HCT116 (cell line): ENCODE measurements at regions not wholly inside any gene's neighbourhood (a gene's known extent, or its start where the extent isn't known, plus 50 kb on each side); places are given as distances from the start of the nearest gene placed in this dataset.

Source experiments
- ATAC-seq: fragments of 200-7000 bp; cut with Tn5 transposase; 2 replicates; pipeline ENCODE4 v1.9.1; 2020; ENCODE audit warnings: mild to moderate bottlenecking, moderate library complexity
- BruUV-seq: library from RNA; stranded (reverse); fragments of 400-500 nt; replicated peaks from 2 replicates; lab custom pipeline; 2021; lab: Mats Ljungman, UMichigan
- CTCF ChIA-PET: fragments of 300-600 bp; sonication (Branson Sonifier 250); formaldehyde crosslinking; loops from one replicate; lab custom pipeline; 2021; ENCODE audit warnings: antibody characterized with exemption; lab: Charles Lee
- POLR2A ChIA-PET: fragments of 300-600, 350-600 bp; sonication (Branson Sonifier 250); formaldehyde crosslinking; loops from one replicate; lab custom pipeline; 2021; ENCODE audit warnings: antibody characterized with exemption; lab: Charles Lee
- RAD21 ChIA-PET, 2 experiments: fragments of 300-600 bp; sonication (Branson Sonifier 250); formaldehyde crosslinking; loops; one replicate each; lab custom pipeline; 2023; ENCODE audit warnings: low total read pairs in 2 of 2; ENCODE audit not compliant: uncharacterized antibody in 2 of 2, unreplicated experiment in 2 of 2, low non-redundant PET in 1 of 2; lab: Charles Lee
- DNase-seq: peaks from one replicate; pipeline ENCODE4 v3.0.0-alpha.2; 2010; ENCODE audit warnings: low read depth, low spot score
- H2AFZ ChIP-seq: fragments of 200-600 bp; shearing (Covaris generic), sonication (generic); 2 replicates; pipeline ENCODE4 v1.6.1; 2017; ENCODE audit warnings: low read depth, mixed run types, mixed read lengths, antibody characterized with exemption, low read length; ENCODE audit not compliant: poor library complexity, severe bottlenecking
- H3K27ac ChIP-seq: 2 replicates; pipeline ENCODE4 v1.5.1; 2012; ENCODE audit warnings: low read depth, low read length
- H3K27me3 ChIP-seq: fragments of 200-600 bp; sonication (generic); 2 replicates; pipeline ENCODE4 v1.6.1; 2016; ENCODE audit warnings: mixed run types, low read length, mixed read lengths; ENCODE audit not compliant: insufficient read depth
- H3K36me3 ChIP-seq, 2 experiments: fragments of 200-500 bp in 1 of 2; fragments of 200-600 bp in 1 of 2; sonication (Bioruptor generic) in 1 of 2; sonication (generic) in 1 of 2; 2 replicates each; pipeline versions ENCODE4 v1.5.1 to v1.6.1; 2014 to 2016; ENCODE audit warnings: low read length in 2 of 2, inconsistent platforms in 1 of 2, mixed read lengths in 1 of 2, mixed run types in 1 of 2; ENCODE audit not compliant: insufficient read depth in 2 of 2, control insufficient read depth in 1 of 2
- H3K4me1 ChIP-seq, 2 experiments: fragments of 200-600 bp in 1 of 2; sonication (generic) in 1 of 2; 2 replicates each; pipeline versions ENCODE4 v1.5.1 to v1.6.1; 2012 to 2017; ENCODE audit warnings: low read length in 2 of 2, inconsistent platforms in 1 of 2, mild to moderate bottlenecking in 1 of 2, mixed read lengths in 1 of 2, mixed run types in 1 of 2, moderate library complexity in 1 of 2; ENCODE audit not compliant: insufficient read depth in 2 of 2, control insufficient read depth in 1 of 2
- H3K4me2 ChIP-seq: fragments of 200-600 bp; sonication (generic); 2 replicates; pipeline ENCODE4 v1.6.1; 2017; ENCODE audit warnings: mixed run types, low read length, mixed read lengths
- H3K4me3 ChIP-seq, 2 experiments: fragments of 200-600 bp in 1 of 2; sonication (generic) in 1 of 2; replicated peaks in 1 of 2; 2 replicates each; pipeline ENCODE4 v1.5.1; 2011 to 2016; ENCODE audit warnings: low read length in 2 of 2, control low read depth in 1 of 2, low read depth in 1 of 2, mild to moderate bottlenecking in 1 of 2, mixed read lengths in 1 of 2, mixed run types in 1 of 2
- H3K79me2 ChIP-seq: fragments of 200-600 bp; sonication (generic); 2 replicates; pipeline ENCODE4 v1.6.1; 2017; ENCODE audit warnings: mild to moderate bottlenecking, mixed run types, low read length, moderate library complexity, mixed read lengths; ENCODE audit not compliant: insufficient read depth
- H3K9ac ChIP-seq: fragments of 200-600 bp; sonication (generic); 2 replicates; pipeline ENCODE4 v1.6.1; 2016; ENCODE audit warnings: low read length, mixed read lengths
- H3K9me2 ChIP-seq: fragments of 200-600 bp; sonication (generic), shearing (Covaris generic); 2 replicates; pipeline ENCODE4 v1.6.1; 2017; ENCODE audit warnings: mixed run types, mild to moderate bottlenecking, moderate library complexity; ENCODE audit not compliant: insufficient read depth
- H3K9me3 ChIP-seq, 2 experiments: fragments of 200-500 bp in 1 of 2; fragments of 200-600 bp in 1 of 2; sonication (Bioruptor generic) in 1 of 2; sonication (generic) in 1 of 2; 2 replicates each; pipeline ENCODE4 v1.6.1; 2014 to 2017; ENCODE audit warnings: low read length in 2 of 2, mixed read lengths in 2 of 2, inconsistent platforms in 1 of 2, low read depth in 1 of 2, mild to moderate bottlenecking in 1 of 2, mixed run types in 1 of 2, moderate library complexity in 1 of 2; ENCODE audit not compliant: control insufficient read depth in 1 of 2, insufficient read depth in 1 of 2
- H4K20me1 ChIP-seq: fragments of 200-600 bp; sonication (generic), shearing (Covaris generic); 2 replicates; pipeline ENCODE4 v1.6.1; 2017; ENCODE audit warnings: mixed run types, mild to moderate bottlenecking, moderate library complexity; ENCODE audit not compliant: insufficient read depth
- ATF3 ChIP-seq: IDR thresholded peaks from 2 replicates; pipeline ENCODE4 v1.6.1; 2012
- CBX3 ChIP-seq: IDR thresholded peaks from 2 replicates; pipeline ENCODE4 v1.6.1; 2012; ENCODE audit warnings: low read depth
- CEBPB ChIP-seq: IDR thresholded peaks from 2 replicates; pipeline ENCODE4 v1.6.1; 2012; ENCODE audit warnings: low read depth
- CTCF ChIP-seq, 3 experiments: fragments of 200-600 bp in 1 of 3; sonication (generic) in 1 of 3; IDR thresholded peaks in 2 of 3; conservative IDR thresholded peaks in 1 of 3; 2 replicates each; pipeline ENCODE4 v1.5.1; 2012 to 2017; ENCODE audit warnings: low read depth in 2 of 3, low read length in 2 of 3, antibody characterized with exemption in 1 of 3, borderline replicate concordance in 1 of 3, control low read depth in 1 of 3, mild to moderate bottlenecking in 1 of 3, mixed read lengths in 1 of 3, mixed run types in 1 of 3, moderate library complexity in 1 of 3; ENCODE audit not compliant: insufficient read depth in 1 of 3
- ELF1 ChIP-seq: IDR thresholded peaks from 2 replicates; pipeline ENCODE4 v1.6.1; 2012; ENCODE audit warnings: low read depth, borderline replicate concordance
- EZH2phosphoT487 ChIP-seq: fragments of 200-600 bp; IDR thresholded peaks from 2 replicates; pipeline ENCODE4 v1.6.1; 2018; ENCODE audit warnings: antibody characterized with exemption, borderline replicate concordance
- FOSL1 ChIP-seq: IDR thresholded peaks from 2 replicates; pipeline ENCODE4 v1.6.1; 2012; ENCODE audit warnings: low read depth
- JUND ChIP-seq: IDR thresholded peaks from 2 replicates; pipeline ENCODE4 v1.6.1; 2012
- MAX ChIP-seq: IDR thresholded peaks from 2 replicates; pipeline ENCODE4 v1.6.1; 2012
- POLR2A ChIP-seq: IDR thresholded peaks from 2 replicates; pipeline ENCODE4 v1.7.0; 2011; ENCODE audit warnings: borderline replicate concordance; ENCODE audit not compliant: insufficient read depth, insufficient read length; ENCODE audit errors: extremely low read depth
- POLR2AphosphoS5 ChIP-seq: IDR thresholded peaks from 2 replicates; pipeline ENCODE4 v1.6.1; 2011; ENCODE audit warnings: mild to moderate bottlenecking, low read depth, low read length, moderate library complexity
- RAD21 ChIP-seq: IDR thresholded peaks from 2 replicates; pipeline ENCODE4 v1.6.1; 2012; ENCODE audit warnings: low read depth, mild to moderate bottlenecking
- REST ChIP-seq: IDR thresholded peaks from 2 replicates; pipeline ENCODE4 v1.6.1; 2012; ENCODE audit warnings: low read depth
- SIN3A ChIP-seq: IDR thresholded peaks from 2 replicates; pipeline ENCODE4 v1.6.1; 2012; ENCODE audit warnings: low read depth
- SRF ChIP-seq: IDR thresholded peaks from 2 replicates; pipeline ENCODE4 v1.6.1; 2012; ENCODE audit warnings: low read depth
- TCF7L2 ChIP-seq: IDR thresholded peaks from 2 replicates; pipeline ENCODE4 v1.7.0; 2011; ENCODE audit warnings: borderline replicate concordance, inconsistent platforms; ENCODE audit not compliant: insufficient read depth, insufficient read length; ENCODE audit errors: extremely low read depth
- YY1 ChIP-seq: IDR thresholded peaks from 2 replicates; pipeline ENCODE4 v1.6.1; 2011; ENCODE audit warnings: low read length, low read depth, moderate library complexity, mild to moderate bottlenecking; ENCODE audit not compliant: insufficient replicate concordance; ENCODE audit errors: extremely low read depth
- ZBTB33 ChIP-seq: IDR thresholded peaks from 2 replicates; pipeline ENCODE4 v1.6.1; 2011; ENCODE audit warnings: mild to moderate bottlenecking, low read length, moderate library complexity; ENCODE audit not compliant: insufficient replicate concordance; ENCODE audit errors: extremely low read depth
- ZFX ChIP-seq: fragments of 450-650 bp; IDR thresholded peaks from 2 replicates; pipeline ENCODE4 v1.6.1; 2017
- ZNF274 ChIP-seq: fragments of 200-500 bp; sonication (Bioruptor generic); IDR thresholded peaks from 2 replicates; pipeline ENCODE4 v1.6.1; 2014; ENCODE audit warnings: mild to moderate bottlenecking, low read depth, low read length, inconsistent platforms
- intact Hi-C: fragments of 100-400 bp; cut with micrococcal nuclease; formaldehyde crosslinking; loops from 2 replicates; pipeline ENCODE4 v1.10.0; 2022

GRCh38 chr1:244967159-244967558 is 102.8 kb upstream of the HNRNPU start:
- DNase-seq (no peak), ATAC-seq (no peak)
- no peaks in the 10 kb centered on the region for H3K27me3 ChIP-seq
- H3K36me3 ChIP-seq, result no peaks in the 10 kb centered on the region
- H3K4me1 ChIP-seq, result peaks cover 14 to 41% of the 10 kb centered on the region in 2 experiments; a peak in 3 of 4 replicates
- no peak overlapping the region for H3K27ac ChIP-seq
- CTCF ChIA-PET, result no interaction called here
- H3K9me3 ChIP-seq, result no peaks in the 10 kb centered on the region
- RAD21 ChIA-PET, result no interaction called here
- no peaks in the 10 kb centered on the region for H3K9me2 ChIP-seq
- no peaks in the 10 kb centered on the region; the same call in 1 of the 2 replicates for H3K79me2 ChIP-seq
- intact Hi-C loops, result no loop called here
- no peaks in the 10 kb centered on the region for H4K20me1 ChIP-seq
- no TSS peak for BruUV-seq
- TF ChIP-seq TCF7L2 (no peak), POLR2AphosphoS5 (no peak), ATF3 (no peak), ZFX (no peak), YY1 (no peak), EZH2phosphoT487 (no peak), MAX (no peak), POLR2A (no peak), JUND (no peak), FOSL1 (no peak), CTCF (IDR thresholded peaks at IDR 0.05 in 2 of 3, conservative IDR thresholded peaks at IDR 0.05 in 1 of 3; ENCODE audit: borderline replicate concordance in 1 of 3, insufficient read depth in 1 of 3, low read depth in 2 of 3, low read length in 2 of 3) (no peak), ZBTB33 (no peak), REST (no peak), SIN3A (no peak), RAD21 (no peak), CEBPB (no peak), ELF1 (no peak), ZNF274 (no peak), SRF (no peak), CBX3 (no peak)
- TF ChIP-seq, all 23 proteins: peak for 0
- Histone ChIP-seq H3K4me3 (no peak overlapping the region), H2AFZ (no peak overlapping the region), H3K9ac (no peak overlapping the region), H3K4me2 (no peak overlapping the region)
- POLR2A ChIA-PET, result no interaction called here
